SK-N-SH (cell line): ENCODE measurements at regions not wholly inside any gene's neighbourhood (a gene's known extent, or its start where the extent isn't known, plus 50 kb on each side); places are given as distances from the start of the nearest gene placed in this dataset.
A peak's percentile ranks its signal among the peaks of the same experiment; 100 is the strongest.

Source experiments
- CTCF ChIA-PET: fragments of 300-600, 350-600 bp; formaldehyde crosslinking; extraction: SDS; loops from one replicate; lab custom pipeline; 2021; lab: Yijun Ruan, JAX
- POLR2A ChIA-PET: fragments of 350-600 bp; sonication (Branson Sonifier 250); formaldehyde crosslinking; extraction: SDS; loops from one replicate; lab custom pipeline; 2020; ENCODE audit warnings: antibody characterized with exemption, inconsistent platforms; lab: Yijun Ruan, JAX
- DNase-seq: peaks from one replicate; pipeline ENCODE4 v3.0.0; 2012
- H2AFZ ChIP-seq: fragments of 200-600 bp; sonication (generic); 2 replicates; pipeline ENCODE4 v1.8.1; 2016; ENCODE audit warnings: antibody characterized with exemption, mild to moderate bottlenecking, low read depth
- H3F3A ChIP-seq: fragments of 200-600 bp; sonication (generic); replicated peaks from 2 replicates; pipeline ENCODE3; 2016; ENCODE audit warnings: antibody characterized with exemption, mild to moderate bottlenecking; ENCODE audit not compliant: insufficient read depth
- H3K27ac ChIP-seq, 2 experiments: fragments of 200-500 bp in 1 of 2; fragments of 200-600 bp in 1 of 2; sonication (Bioruptor generic) in 1 of 2; sonication (generic), shearing (Covaris generic) in 1 of 2; 2 replicates each; pipeline versions ENCODE4 v1.5.1 to v1.6.1; 2014 to 2016; ENCODE audit warnings: low read depth in 2 of 2, inconsistent platforms in 1 of 2, low read length in 1 of 2, mild to moderate bottlenecking in 1 of 2, mixed read lengths in 1 of 2
- H3K27me3 ChIP-seq: fragments of 200-600 bp; sonication (generic), shearing (Covaris generic); 2 replicates; pipeline ENCODE4 v1.6.1; 2016; ENCODE audit warnings: mixed run types; ENCODE audit not compliant: insufficient read depth
- H3K36me3 ChIP-seq, 2 experiments: fragments of 200-500 bp in 1 of 2; fragments of 200-600 bp in 1 of 2; sonication (Bioruptor generic) in 1 of 2; sonication (generic) in 1 of 2; replicated peaks in 1 of 2; 2 replicates each; pipeline versions ENCODE3 to v1.5.1; 2014 to 2016; ENCODE audit warnings: low read length in 1 of 2, mild to moderate bottlenecking in 1 of 2; ENCODE audit not compliant: insufficient read depth in 2 of 2, control insufficient read depth in 1 of 2
- H3K4me1 ChIP-seq, 2 experiments: fragments of 200-500 bp in 1 of 2; fragments of 200-600 bp in 1 of 2; sonication (Bioruptor generic) in 1 of 2; sonication (generic), shearing (Covaris generic) in 1 of 2; 2 replicates each; pipeline versions ENCODE4 v1.5.1 to v1.6.1; 2014 to 2016; ENCODE audit warnings: low read depth in 1 of 2, low read length in 1 of 2, mixed run types in 1 of 2; ENCODE audit not compliant: insufficient read depth in 2 of 2, control insufficient read depth in 1 of 2
- H3K4me2 ChIP-seq: fragments of 200-600 bp; sonication (generic), shearing (Covaris generic); 2 replicates; pipeline ENCODE4 v1.6.1; 2017; ENCODE audit warnings: mixed run types
- H3K4me3 ChIP-seq, 2 experiments: fragments of 200-500 bp in 1 of 2; fragments of 200-600 bp in 1 of 2; sonication (Bioruptor generic) in 1 of 2; sonication (generic), shearing (Covaris generic) in 1 of 2; 2 replicates each; pipeline versions ENCODE4 v1.5.1 to v1.8.1; 2014 to 2016; ENCODE audit warnings: low read depth in 2 of 2, inconsistent platforms in 1 of 2, low read length in 1 of 2, mild to moderate bottlenecking in 1 of 2, mixed read lengths in 1 of 2, moderate library complexity in 1 of 2
- H3K79me2 ChIP-seq: fragments of 200-600 bp; sonication (generic); 2 replicates; pipeline ENCODE4 v1.8.1; 2017; ENCODE audit warnings: mild to moderate bottlenecking; ENCODE audit not compliant: insufficient read depth
- H3K9ac ChIP-seq: fragments of 200-600 bp; sonication (generic); 2 replicates; pipeline ENCODE4 v1.6.1; 2017; ENCODE audit warnings: mixed run types
- H3K9me2 ChIP-seq: fragments of 200-600 bp; sonication (generic); 2 replicates; pipeline ENCODE4 v1.6.1; 2017; ENCODE audit warnings: mixed run types
- H3K9me3 ChIP-seq: fragments of 200-600 bp; sonication (generic); 2 replicates; pipeline ENCODE4 v1.6.1; 2017; ENCODE audit warnings: mixed run types, mild to moderate bottlenecking, moderate library complexity
- H4K20me1 ChIP-seq: fragments of 200-600 bp; sonication (generic); 2 replicates; pipeline ENCODE4 v1.6.1; 2017; ENCODE audit warnings: mild to moderate bottlenecking, mixed run types; ENCODE audit not compliant: insufficient read depth
- CHD2 ChIP-seq: fragments of 150-350 bp; IDR thresholded peaks from 2 replicates; pipeline ENCODE4 v1.6.1; 2018; ENCODE audit warnings: low read length; ENCODE audit not compliant: partially characterized antibody
- CTCF ChIP-seq: fragments of 200-600 bp; sonication (generic); IDR thresholded peaks from 2 replicates; pipeline ENCODE4 v1.6.1; 2017; ENCODE audit warnings: antibody characterized with exemption, mild to moderate bottlenecking, moderate library complexity
- FOSL2 ChIP-seq: IDR thresholded peaks from 2 replicates; pipeline ENCODE4 v1.4.0; 2012; ENCODE audit warnings: low read depth, mild to moderate bottlenecking, moderate library complexity, borderline replicate concordance
- FOXJ3 ChIP-seq: sonication (generic); formaldehyde crosslinking; IDR thresholded peaks from 2 replicates; pipeline ENCODE4 v1.5.1; 2020; ENCODE audit warnings: mild to moderate bottlenecking, missing genetic modification reagents
- FOXM1 ChIP-seq: IDR thresholded peaks from 2 replicates; pipeline ENCODE4 v1.4.0; 2012; ENCODE audit warnings: low read depth, mild to moderate bottlenecking
- GABPA ChIP-seq: IDR thresholded peaks from 2 replicates; pipeline ENCODE4 v1.4.0; 2012; ENCODE audit warnings: low read depth, mild to moderate bottlenecking
- JUND ChIP-seq: IDR thresholded peaks from 2 replicates; pipeline ENCODE4 v1.4.0; 2012
- MAX ChIP-seq: IDR thresholded peaks from 2 replicates; pipeline ENCODE4 v1.4.0; 2012; ENCODE audit warnings: low read depth
- MEF2A ChIP-seq: IDR thresholded peaks from 2 replicates; pipeline ENCODE4 v1.4.0; 2012; ENCODE audit warnings: low read depth, borderline replicate concordance
- MXI1 ChIP-seq: IDR thresholded peaks from 2 replicates; pipeline ENCODE4 v1.6.1; 2012; ENCODE audit warnings: mild to moderate bottlenecking, low read depth, low read length, improper control_type of control experiment
- NFIC ChIP-seq: IDR thresholded peaks from 2 replicates; pipeline ENCODE4 v1.4.0; 2012; ENCODE audit warnings: borderline replicate concordance
- RAD21 ChIP-seq: IDR thresholded peaks from 2 replicates; pipeline ENCODE4 v1.6.1; 2012; ENCODE audit warnings: mild to moderate bottlenecking, low read length
- RCOR1 ChIP-seq: fragments of 150-350 bp; IDR thresholded peaks from 2 replicates; pipeline ENCODE4 v1.6.1; 2017; ENCODE audit warnings: antibody characterized with exemption, low read length
- RXRA ChIP-seq: IDR thresholded peaks from 2 replicates; pipeline ENCODE4 v1.4.0; 2012; ENCODE audit warnings: low read depth, mild to moderate bottlenecking, borderline replicate concordance
- SIN3A ChIP-seq: IDR thresholded peaks from 2 replicates; pipeline ENCODE4 v1.6.1; 2012; ENCODE audit warnings: low read depth, mild to moderate bottlenecking, low read length, moderate library complexity, borderline replicate concordance
- SMC3 ChIP-seq: IDR thresholded peaks from 2 replicates; pipeline ENCODE4 v1.6.1; 2012; ENCODE audit warnings: low read depth, low read length, improper control_type of control experiment
- TAF1 ChIP-seq: IDR thresholded peaks from 2 replicates; pipeline ENCODE4 v1.6.1; 2012; ENCODE audit warnings: low read depth, mild to moderate bottlenecking, low read length, moderate library complexity, borderline replicate concordance
- TCF12 ChIP-seq: IDR thresholded peaks from 2 replicates; pipeline ENCODE4 v1.4.0; 2012
- TEAD4 ChIP-seq: IDR thresholded peaks from 2 replicates; pipeline ENCODE4 v1.4.0; 2012; ENCODE audit warnings: mild to moderate bottlenecking, borderline replicate concordance; ENCODE audit not compliant: insufficient read depth
- USF2 ChIP-seq: fragments of 150-350 bp; IDR thresholded peaks from 2 replicates; pipeline ENCODE4 v1.6.1; 2017; ENCODE audit warnings: antibody characterized with exemption, low read length, low read depth, borderline replicate concordance
- WGBS: methylation state at CpG from one replicate; pipeline ENCODE4 v1.1.6; 2017; ENCODE audit warnings: low lambda C conversion rate; 5-methylcytosine and 5-hydroxymethylcytosine counted together
- TF ChIP-seq, protein P1 (sequence below): IDR thresholded peaks from 2 replicates; pipeline ENCODE4 v1.6.1; 2012; ENCODE audit warnings: mild to moderate bottlenecking, low read depth, low read length, moderate library complexity
- TF ChIP-seq, protein P2 (sequence below): IDR thresholded peaks from 2 replicates; pipeline ENCODE4 v1.4.0; 2012; ENCODE audit warnings: low read depth, borderline replicate concordance
- TF ChIP-seq, protein P3 (sequence below): fragments of 150-350 bp; IDR thresholded peaks from 2 replicates; pipeline ENCODE4 v1.6.1; 2016; ENCODE audit warnings: mild to moderate bottlenecking, low read depth, low read length
- TF ChIP-seq, protein P4 (sequence below): IDR thresholded peaks from 2 replicates; pipeline ENCODE4 v1.4.0; 2012; ENCODE audit warnings: low read depth, borderline replicate concordance

- no peak overlapping the region for H3K4me3 ChIP-seq
- 0% methylated on average over 1 of the region's 1 CpG for WGBS
- H3K79me2 ChIP-seq = no peaks in the 10 kb centered on the region
- H3F3A ChIP-seq = peaks cover 11% of the 10 kb centered on the region
- H3K9ac ChIP-seq = no peak overlapping the region
- 0 out of 4 replicates have a peak, but pooled peaks cover 0 to 4% of the 10 kb centered on the region in 2 experiments for H3K4me1 ChIP-seq
- H3K27ac ChIP-seq = peak overlapping the region in 1 of 2 experiments; percentile 55; a peak in 2 of 4 replicates
- H3K36me3 ChIP-seq = no peaks in the 10 kb centered on the region
- H3K9me3 ChIP-seq = no peaks in the 10 kb centered on the region
- POLR2A ChIA-PET = no interaction called here
- H2AFZ ChIP-seq = peak overlapping the region; percentile 48; the same call in 1 of the 2 replicates
- H4K20me1 ChIP-seq = no peaks in the 10 kb centered on the region
- CTCF ChIA-PET = interaction anchor here (0.6 kb wide), 1 partner anchor 342 kb away, joined by 3 read pairs; no protein-coding TSS in a partner anchor
- no peaks in the 10 kb centered on the region for H3K9me2 ChIP-seq
- H3K27me3 ChIP-seq = no peaks in the 10 kb centered on the region
- DNase-seq = no peak
- no peak overlapping the region for H3K4me2 ChIP-seq
- TF ChIP-seq RCOR1 = no peak
- no peak for TF ChIP-seq TAF1
- no peak for TF ChIP-seq CTCF
- TF ChIP-seq, protein P1, sequence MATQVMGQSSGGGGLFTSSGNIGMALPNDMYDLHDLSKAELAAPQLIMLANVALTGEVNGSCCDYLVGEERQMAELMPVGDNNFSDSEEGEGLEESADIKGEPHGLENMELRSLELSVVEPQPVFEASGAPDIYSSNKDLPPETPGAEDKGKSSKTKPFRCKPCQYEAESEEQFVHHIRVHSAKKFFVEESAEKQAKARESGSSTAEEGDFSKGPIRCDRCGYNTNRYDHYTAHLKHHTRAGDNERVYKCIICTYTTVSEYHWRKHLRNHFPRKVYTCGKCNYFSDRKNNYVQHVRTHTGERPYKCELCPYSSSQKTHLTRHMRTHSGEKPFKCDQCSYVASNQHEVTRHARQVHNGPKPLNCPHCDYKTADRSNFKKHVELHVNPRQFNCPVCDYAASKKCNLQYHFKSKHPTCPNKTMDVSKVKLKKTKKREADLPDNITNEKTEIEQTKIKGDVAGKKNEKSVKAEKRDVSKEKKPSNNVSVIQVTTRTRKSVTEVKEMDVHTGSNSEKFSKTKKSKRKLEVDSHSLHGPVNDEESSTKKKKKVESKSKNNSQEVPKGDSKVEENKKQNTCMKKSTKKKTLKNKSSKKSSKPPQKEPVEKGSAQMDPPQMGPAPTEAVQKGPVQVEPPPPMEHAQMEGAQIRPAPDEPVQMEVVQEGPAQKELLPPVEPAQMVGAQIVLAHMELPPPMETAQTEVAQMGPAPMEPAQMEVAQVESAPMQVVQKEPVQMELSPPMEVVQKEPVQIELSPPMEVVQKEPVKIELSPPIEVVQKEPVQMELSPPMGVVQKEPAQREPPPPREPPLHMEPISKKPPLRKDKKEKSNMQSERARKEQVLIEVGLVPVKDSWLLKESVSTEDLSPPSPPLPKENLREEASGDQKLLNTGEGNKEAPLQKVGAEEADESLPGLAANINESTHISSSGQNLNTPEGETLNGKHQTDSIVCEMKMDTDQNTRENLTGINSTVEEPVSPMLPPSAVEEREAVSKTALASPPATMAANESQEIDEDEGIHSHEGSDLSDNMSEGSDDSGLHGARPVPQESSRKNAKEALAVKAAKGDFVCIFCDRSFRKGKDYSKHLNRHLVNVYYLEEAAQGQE = no peak
- peak; percentile 78 for TF ChIP-seq JUND
- peak; percentile 76; the same call in 1 of the 2 replicates for TF ChIP-seq TEAD4
- TF ChIP-seq SIN3A = no peak
- no peak for TF ChIP-seq RAD21
- TF ChIP-seq MAX = 0 out of 2 replicates have a peak, but pooled peaks have one; percentile 9
- no peak for TF ChIP-seq SMC3
- no peak for TF ChIP-seq RXRA
- no peak for TF ChIP-seq CHD2
- no peak for TF ChIP-seq MEF2A
- peak; percentile 51 for TF ChIP-seq NFIC
- TF ChIP-seq MXI1 = no peak
- peak; percentile 90 for TF ChIP-seq TCF12
- TF ChIP-seq FOXJ3 (CRISPR knock-in tag) = no peak
- TF ChIP-seq, protein P2, sequence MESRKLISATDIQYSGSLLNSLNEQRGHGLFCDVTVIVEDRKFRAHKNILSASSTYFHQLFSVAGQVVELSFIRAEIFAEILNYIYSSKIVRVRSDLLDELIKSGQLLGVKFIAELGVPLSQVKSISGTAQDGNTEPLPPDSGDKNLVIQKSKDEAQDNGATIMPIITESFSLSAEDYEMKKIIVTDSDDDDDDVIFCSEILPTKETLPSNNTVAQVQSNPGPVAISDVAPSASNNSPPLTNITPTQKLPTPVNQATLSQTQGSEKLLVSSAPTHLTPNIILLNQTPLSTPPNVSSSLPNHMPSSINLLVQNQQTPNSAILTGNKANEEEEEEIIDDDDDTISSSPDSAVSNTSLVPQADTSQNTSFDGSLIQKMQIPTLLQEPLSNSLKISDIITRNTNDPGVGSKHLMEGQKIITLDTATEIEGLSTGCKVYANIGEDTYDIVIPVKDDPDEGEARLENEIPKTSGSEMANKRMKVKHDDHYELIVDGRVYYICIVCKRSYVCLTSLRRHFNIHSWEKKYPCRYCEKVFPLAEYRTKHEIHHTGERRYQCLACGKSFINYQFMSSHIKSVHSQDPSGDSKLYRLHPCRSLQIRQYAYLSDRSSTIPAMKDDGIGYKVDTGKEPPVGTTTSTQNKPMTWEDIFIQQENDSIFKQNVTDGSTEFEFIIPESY = no peak
- TF ChIP-seq, protein P3, sequence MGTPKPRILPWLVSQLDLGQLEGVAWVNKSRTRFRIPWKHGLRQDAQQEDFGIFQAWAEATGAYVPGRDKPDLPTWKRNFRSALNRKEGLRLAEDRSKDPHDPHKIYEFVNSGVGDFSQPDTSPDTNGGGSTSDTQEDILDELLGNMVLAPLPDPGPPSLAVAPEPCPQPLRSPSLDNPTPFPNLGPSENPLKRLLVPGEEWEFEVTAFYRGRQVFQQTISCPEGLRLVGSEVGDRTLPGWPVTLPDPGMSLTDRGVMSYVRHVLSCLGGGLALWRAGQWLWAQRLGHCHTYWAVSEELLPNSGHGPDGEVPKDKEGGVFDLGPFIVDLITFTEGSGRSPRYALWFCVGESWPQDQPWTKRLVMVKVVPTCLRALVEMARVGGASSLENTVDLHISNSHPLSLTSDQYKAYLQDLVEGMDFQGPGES = no peak
- TF ChIP-seq FOSL2 = peak; percentile 41; the same call in 1 of the 2 replicates
- TF ChIP-seq FOXM1 = no peak
- TF ChIP-seq, protein P4, sequence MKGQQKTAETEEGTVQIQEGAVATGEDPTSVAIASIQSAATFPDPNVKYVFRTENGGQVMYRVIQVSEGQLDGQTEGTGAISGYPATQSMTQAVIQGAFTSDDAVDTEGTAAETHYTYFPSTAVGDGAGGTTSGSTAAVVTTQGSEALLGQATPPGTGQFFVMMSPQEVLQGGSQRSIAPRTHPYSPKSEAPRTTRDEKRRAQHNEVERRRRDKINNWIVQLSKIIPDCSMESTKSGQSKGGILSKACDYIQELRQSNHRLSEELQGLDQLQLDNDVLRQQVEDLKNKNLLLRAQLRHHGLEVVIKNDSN = no peak; the same call in 1 of the 2 replicates
- TF ChIP-seq USF2 = no peak
- no peak for TF ChIP-seq GABPA
Observed at GRCh38 chr14:29282169-29282568, 515.6 kb downstream of the FOXG1 start.
